ENCODE measurements at regions not wholly inside any gene's neighbourhood (a gene's known extent, or its start where the extent isn't known, plus 50 kb on each side); places are given as distances from the start of the nearest gene placed in this dataset.
"Not testable (repeated sequence)": the region's sequence is repeated elsewhere in the genome, so short reads cannot be mapped to it uniquely, and the experiment has no call there.

GRCh38 chr6:134541001-134541400, 223.1 kb upstream of the SGK1 start:
- Histone ChIP-seq H2AFZ (ENCODE audit: low read length) (no peak overlapping the region), H3K27me3 (ENCODE audit: control insufficient read depth, insufficient read depth, low read length) (no peaks in the 10 kb centered on the region), H3K9ac (ENCODE audit: insufficient read depth, low read length) (no peak overlapping the region), H3K36me3 (ENCODE audit: control insufficient read depth, insufficient read depth, low read length) (no peaks in the 10 kb centered on the region), H4K20me1 (ENCODE audit: control insufficient read depth, extremely low read depth, insufficient read depth, low read length) (no peaks in the 10 kb centered on the region), H3K4me1 (ENCODE audit: control insufficient read depth, extremely low read depth, insufficient read depth, low read length) (no peaks in the 10 kb centered on the region), H3K9me3 (ENCODE audit: control insufficient read depth, insufficient read depth, low read depth, low read length) (no peaks in the 10 kb centered on the region), H3K4me2 (ENCODE audit: extremely low read depth, insufficient read depth, low read length) (no peak overlapping the region), H3K27ac (ENCODE audit: insufficient read depth, low read length) (no peak overlapping the region), H3K4me3 (replicated peaks in 1 of 4; ENCODE audit: control extremely low read depth in 1 of 4, insufficient read depth in 1 of 4, low read depth in 3 of 4, low read length in 4 of 4) (no peak overlapping the region), H3K79me2 (ENCODE audit: control insufficient read depth, insufficient read depth, low read length) (no peaks in the 10 kb centered on the region)
- TF ChIP-seq EZH2 (IDR thresholded peaks at IDR 0.05; ENCODE audit: low read length, missing control alignments) (no peak), CTCF (conservative IDR thresholded peaks at IDR 0.05 in 1 of 2, IDR thresholded peaks at IDR 0.05 in 1 of 2; ENCODE audit: low read depth in 1 of 2, low read length in 2 of 2) (no peak)
- DNase-seq (ENCODE audit: low read depth in 2 of 2) = no peak

- peak in 1 of 2 donors; percentile 66 for DNase-seq (ENCODE audit: low read depth in 2 of 2)
- Histone ChIP-seq H3K27me3 (ENCODE audit: control insufficient read depth, insufficient read depth, low read length) (no peaks in the 10 kb centered on the region), H3K4me2 (ENCODE audit: extremely low read depth, insufficient read depth, low read length) (no peak overlapping the region), H4K20me1 (ENCODE audit: control insufficient read depth, extremely low read depth, insufficient read depth, low read length) (no peaks in the 10 kb centered on the region), H3K79me2 (ENCODE audit: control insufficient read depth, insufficient read depth, low read length) (no peaks in the 10 kb centered on the region), H3K36me3 (ENCODE audit: control insufficient read depth, insufficient read depth, low read length) (no peaks in the 10 kb centered on the region), H3K4me1 (ENCODE audit: control insufficient read depth, extremely low read depth, insufficient read depth, low read length) (no peaks in the 10 kb centered on the region), H3K27ac (ENCODE audit: insufficient read depth, low read length) (no peak overlapping the region), H3K9me3 (ENCODE audit: control insufficient read depth, insufficient read depth, low read depth, low read length) (no peaks in the 10 kb centered on the region), H3K9ac (ENCODE audit: insufficient read depth, low read length) (no peak overlapping the region), H3K4me3 (replicated peaks in 1 of 4; ENCODE audit: control extremely low read depth in 1 of 4, insufficient read depth in 1 of 4, low read depth in 3 of 4, low read length in 4 of 4) (no peak overlapping the region), H2AFZ (ENCODE audit: low read length) (no peak overlapping the region)
- no peak for TF ChIP-seq CTCF (conservative IDR thresholded peaks at IDR 0.05 in 1 of 2, IDR thresholded peaks at IDR 0.05 in 1 of 2; ENCODE audit: low read depth in 1 of 2, low read length in 2 of 2)
- TF ChIP-seq EZH2 (IDR thresholded peaks at IDR 0.05; ENCODE audit: low read length, missing control alignments) = no peak
Measured at GRCh38 chr6:134539865-134540323, 222.0 kb upstream of the SGK1 start.

- H3K27me3 ChIP-seq (ENCODE audit: control insufficient read depth, insufficient read depth, low read length); H3K9me3 ChIP-seq (ENCODE audit: control insufficient read depth, insufficient read depth, low read depth, low read length); H3K4me2 ChIP-seq (ENCODE audit: extremely low read depth, insufficient read depth, low read length); DNase-seq (ENCODE audit: low read depth in 2 of 2); H3K9ac ChIP-seq (ENCODE audit: insufficient read depth, low read length); H3K4me1 ChIP-seq (ENCODE audit: control insufficient read depth, extremely low read depth, insufficient read depth, low read length); H2AFZ ChIP-seq (ENCODE audit: low read length); H3K4me3 ChIP-seq (replicated peaks in 1 of 4; ENCODE audit: control extremely low read depth in 1 of 4, insufficient read depth in 1 of 4, low read depth in 3 of 4, low read length in 4 of 4); H3K27ac ChIP-seq (ENCODE audit: insufficient read depth, low read length); H3K79me2 ChIP-seq (ENCODE audit: control insufficient read depth, insufficient read depth, low read length); H4K20me1 ChIP-seq (ENCODE audit: control insufficient read depth, extremely low read depth, insufficient read depth, low read length); H3K36me3 ChIP-seq (ENCODE audit: control insufficient read depth, insufficient read depth, low read length): not testable (repeated sequence)
Measured at GRCh38 chr6:134537765-134538164, 219.9 kb upstream of the SGK1 start.
